B cell (primary cell): ENCODE measurements at regions not wholly inside any gene's neighbourhood (a gene's known extent, or its start where the extent isn't known, plus 50 kb on each side); places are given as distances from the start of the nearest gene placed in this dataset.

Source experiments
- CTCF ChIP-seq: fragments of 200-600 bp; IDR thresholded peaks from one replicate; pipeline ENCODE4 v1.8.0; 2022; ENCODE audit warnings: antibody characterized with exemption, mild to moderate bottlenecking
- EZH2 ChIP-seq: IDR thresholded peaks from 2 replicates; pipeline ENCODE4 v1.6.1; 2012; ENCODE audit warnings: borderline replicate concordance, low read depth, mild to moderate bottlenecking, moderate library complexity, low read length; ENCODE audit not compliant: insufficient read depth, poor library complexity, severe bottlenecking

DNA sequence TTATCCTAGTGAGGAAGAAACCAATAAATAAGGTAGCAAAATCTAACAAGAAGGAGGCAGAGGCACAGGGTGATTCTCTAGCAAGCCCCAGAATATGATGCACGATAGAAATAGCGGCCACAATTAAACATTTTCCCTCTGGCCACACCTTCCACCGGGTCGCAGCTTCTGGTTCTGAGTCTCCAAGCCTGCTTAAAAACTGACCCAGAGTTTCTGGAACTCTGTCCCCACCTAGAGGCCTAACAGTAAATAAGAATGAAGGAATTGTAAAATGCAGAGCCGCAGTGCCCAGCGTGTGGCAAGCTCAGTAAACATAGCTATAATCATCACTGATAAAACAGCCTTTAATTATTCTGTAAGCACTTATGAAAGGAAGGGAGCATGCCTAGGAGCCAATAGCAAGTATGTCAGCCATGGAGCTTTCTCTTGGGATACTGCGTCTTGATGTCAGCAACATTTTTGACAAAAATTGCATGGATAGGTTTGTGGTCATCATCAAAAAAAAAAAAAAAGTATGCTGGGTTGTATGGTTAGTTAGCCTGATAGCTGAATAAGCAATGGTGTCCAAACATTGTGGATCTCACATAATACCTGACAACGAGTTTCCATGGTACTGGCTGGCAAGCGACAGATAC is 465.5 kb downstream of the DNAH5 start:
- TF ChIP-seq CTCF = no peak
- no peak for TF ChIP-seq EZH2
